NOMO-1 (cell line): ENCODE measurements at regions not wholly inside any gene's neighbourhood (a gene's known extent, or its start where the extent isn't known, plus 50 kb on each side); places are given as distances from the start of the nearest gene placed in this dataset.

ENCODE experiments used
- DNase-seq, 2 experiments: peaks; one replicate each; lab custom pipeline; 2025; ENCODE audit not compliant: unreplicated experiment in 2 of 2; lab: John Stamatoyannopoulos, UW

DNA sequence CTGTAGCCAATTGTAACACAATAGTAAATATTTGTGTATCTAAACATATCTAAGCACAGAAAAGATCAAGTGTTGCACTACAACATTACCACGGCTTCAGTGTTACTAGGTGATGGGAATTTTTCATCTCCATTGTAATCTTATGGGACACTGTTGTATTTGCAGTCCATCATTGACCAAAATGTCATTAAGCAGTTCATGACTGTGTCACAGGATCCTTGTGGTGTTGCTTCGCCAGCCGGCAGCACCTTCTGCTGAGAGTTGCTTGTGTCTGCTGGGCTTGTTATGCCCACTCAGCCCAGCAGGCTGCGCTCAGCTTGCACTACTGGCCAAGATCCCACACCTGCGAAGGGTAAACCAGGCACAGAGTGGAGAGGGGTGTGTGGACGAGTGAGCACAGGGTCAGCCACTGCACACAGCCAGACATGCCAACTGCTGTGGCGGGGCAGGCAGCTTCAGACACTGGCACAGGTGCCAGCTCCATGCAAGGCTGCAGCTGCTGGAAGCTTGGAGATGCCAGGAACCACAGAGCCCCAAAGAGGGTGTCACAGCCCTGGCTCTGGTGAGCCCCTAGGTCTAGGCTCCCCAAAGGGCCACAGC lies 273.7 kb downstream of the CETN3 start:
- no peak for DNase-seq

DNA sequence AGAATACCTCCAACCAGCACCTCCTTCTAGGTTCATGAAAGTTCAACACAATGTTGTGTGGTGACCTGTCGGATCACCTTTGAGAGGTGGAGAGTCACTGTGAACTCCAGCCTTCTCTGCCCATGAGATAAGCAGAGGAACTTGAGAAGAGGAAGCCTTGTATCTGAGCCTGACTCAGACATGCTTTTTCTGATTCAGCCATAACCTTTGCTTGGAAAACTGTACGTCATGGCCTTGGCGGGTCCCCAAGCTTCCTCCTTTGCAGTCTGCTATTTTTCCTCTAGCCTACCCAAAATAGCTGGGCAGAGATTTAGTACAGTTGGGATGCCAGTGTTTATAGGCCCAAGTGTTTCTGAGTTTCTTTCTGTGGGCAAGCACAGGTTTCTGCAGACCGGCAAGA lies 274.7 kb downstream of the CETN3 start:
- peak in 1 of 2 experiments; percentile 5 for DNase-seq

DNA sequence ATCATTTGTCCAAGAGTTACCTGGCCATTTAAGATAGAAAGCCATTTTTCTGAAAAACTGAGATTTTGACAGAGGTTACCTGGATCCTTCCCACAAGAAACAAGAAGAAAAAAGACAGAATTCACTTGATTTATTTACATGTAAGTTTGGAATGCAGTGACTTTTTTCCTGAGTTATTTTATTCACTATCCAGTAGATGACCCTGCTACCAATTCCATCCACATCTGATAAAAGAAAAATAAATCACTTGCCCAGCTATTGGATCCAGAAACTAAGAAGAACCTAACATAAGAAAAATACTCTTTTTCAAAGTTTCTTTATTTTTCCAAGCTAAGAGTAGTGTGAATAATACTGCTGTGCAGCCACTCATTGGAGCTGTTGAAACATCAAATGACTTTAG lies 275.2 kb downstream of the CETN3 start:
- no peak for DNase-seq

DNA sequence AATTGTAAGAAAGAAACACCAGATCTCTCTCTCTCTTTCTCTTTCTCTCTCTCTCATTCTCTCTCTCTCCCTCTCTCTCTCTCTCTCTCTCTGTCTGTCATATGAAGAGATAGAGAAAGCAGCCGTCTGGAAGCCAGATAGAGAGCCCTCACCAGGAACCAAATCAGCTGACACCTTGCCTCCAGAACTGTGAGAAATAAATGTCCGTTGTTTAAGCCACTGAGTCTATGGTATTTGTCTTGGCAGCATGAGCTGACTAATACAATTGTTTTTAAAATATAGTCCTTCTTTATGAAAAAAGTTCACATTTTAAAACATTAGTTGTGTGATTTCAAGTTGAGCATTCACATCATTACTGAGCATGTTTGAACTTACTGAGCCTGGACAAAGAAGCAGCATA lies 275.6 kb downstream of the CETN3 start:
- DNase-seq: no peak

DNA sequence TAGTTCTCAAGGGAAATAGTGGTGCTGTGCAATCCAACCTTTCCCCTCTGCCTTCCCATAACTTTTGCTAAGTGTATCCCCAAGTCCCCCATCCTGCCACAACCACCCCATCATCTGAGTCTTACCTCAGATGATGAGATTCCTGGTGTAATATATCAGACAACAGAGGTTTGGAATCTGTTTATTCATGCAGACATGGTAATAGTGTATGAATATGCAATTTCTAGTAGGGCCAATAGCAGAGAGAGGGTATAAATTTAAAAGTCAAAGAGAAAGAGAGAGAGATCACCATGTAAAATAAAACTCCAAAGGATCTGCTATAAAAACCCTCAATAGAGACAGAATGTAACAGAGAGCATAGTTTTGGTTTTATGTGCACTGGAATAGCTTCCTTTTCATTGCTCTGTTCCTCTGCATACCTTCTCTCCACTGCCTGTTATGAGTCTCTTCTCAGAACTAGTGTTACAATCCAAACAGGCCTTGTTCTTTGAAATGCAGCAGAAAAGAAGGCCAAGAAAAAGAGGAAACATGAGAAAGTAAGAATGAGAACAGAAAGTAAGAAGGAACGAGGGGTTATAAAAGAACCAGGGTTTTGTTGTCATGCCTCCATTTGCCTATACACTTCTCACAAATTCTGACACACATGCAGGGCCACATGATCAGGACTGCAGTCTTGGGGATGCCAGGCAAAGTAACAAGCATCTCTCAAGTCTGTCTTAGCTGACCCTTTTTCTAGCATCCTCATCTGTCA lies 278.0 kb downstream of the CETN3 start:
- peak; percentile 15 to 73 for DNase-seq

DNA sequence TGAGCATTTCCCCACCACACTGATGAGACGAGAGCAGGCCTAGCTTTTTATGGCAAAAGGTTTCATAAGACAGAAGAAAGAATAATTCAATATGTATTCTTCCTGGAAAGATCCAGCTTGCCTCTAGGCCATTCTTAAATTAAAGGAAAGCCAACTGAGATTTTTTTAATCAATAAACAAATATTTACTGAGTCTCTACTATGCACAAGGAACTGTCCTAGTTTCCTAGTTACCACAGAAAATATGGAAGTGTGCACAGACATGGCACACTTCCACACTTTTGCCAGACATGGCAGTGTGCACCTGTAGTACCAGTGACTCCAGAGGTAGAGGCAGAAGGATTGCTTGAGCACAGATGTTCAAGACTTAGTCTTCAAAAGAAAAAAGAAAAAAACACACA lies 281.0 kb downstream of the CETN3 start:
- no peak for DNase-seq

DNA sequence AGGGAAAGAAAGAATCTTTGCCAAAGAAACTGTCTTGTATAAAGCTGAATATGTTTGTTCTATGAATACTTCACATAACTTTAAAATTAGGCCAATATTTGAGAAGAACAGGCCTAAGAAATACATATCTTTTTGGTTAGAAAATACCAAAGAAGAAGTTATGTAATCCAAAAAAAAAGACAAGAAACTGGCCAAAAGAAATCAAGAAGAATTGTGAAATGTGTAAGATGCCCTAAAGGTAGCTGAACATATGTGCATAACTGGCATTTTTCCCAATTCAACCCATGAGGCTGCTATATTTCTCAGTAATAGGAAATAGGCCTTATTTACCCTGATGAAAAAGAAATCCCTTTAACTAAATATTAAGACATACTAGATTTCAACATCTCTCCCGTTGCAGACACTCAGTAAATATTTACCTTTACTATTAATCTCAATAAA lies 290.0 kb downstream of the CETN3 start:
- DNase-seq: no peak

DNA sequence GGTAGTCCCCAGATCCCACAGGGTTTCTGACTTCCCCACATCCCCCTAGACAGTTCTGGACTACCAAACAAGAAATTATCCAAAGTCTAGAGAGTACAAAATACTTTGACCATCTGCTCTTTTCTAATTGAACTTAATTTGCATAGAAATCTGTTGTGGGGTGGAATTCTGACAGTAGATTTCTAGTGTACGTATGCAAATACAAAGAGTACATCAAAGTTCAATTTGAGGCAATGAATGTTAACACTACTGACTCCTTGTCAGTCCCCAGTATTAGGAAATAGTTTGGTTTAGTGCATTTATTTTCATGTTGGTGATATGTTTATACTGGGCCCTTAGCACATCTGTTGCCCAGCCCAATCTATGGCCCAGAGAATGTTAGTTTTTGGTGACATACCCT lies 292.6 kb downstream of the CETN3 start:
- DNase-seq: no peak

DNA sequence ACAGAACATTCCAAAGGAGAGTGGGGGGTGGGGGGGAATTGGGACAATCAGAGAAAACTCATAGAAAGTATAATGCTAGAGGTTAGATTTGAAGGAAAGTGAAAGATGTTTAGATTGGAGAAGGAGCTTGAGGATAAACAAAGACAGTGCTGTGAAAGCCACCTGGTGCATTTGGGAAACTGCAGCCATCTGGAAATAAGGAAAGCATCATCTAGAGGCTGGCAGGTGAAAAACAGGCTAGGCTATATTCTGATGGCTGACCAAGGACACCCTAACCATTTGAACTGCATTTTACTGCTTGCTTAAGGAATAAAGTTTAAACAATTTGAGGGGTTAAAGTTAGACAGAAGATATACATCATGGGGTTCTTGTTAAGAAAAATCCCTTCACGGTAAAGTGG lies 296.4 kb downstream of the CETN3 start:
- no peak for DNase-seq

DNA sequence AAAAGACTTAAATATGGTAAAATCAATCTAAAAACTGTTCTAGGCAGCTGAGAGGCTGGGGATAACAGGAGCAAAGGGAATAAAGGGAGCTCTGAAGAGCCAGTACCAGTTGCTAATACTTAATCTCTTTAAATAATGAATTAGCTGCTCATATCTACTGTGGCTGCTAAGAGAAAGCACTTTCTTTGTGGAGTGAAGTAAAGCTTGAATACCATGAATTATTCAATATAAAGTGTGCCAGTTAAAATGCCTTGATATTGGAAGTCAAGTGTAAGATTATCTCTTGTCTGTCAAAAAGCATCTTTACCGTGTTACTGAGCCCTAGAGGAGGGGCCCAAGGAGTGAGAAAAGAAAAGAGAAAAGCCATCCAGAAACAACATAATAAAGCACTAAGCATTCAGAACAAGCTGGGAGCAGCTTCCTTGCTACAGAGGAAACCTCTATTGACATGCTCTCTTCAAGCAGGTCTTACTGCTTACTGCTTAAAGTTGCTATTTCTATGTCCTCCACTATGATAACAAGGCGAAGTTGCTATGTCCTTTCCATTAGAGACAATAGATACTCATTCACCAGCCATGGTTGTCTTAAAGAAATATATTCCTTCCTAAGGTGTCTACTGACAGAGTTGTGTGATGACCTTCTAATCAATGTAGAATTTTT lies 297.4 kb downstream of the CETN3 start:
- no peak for DNase-seq

DNA sequence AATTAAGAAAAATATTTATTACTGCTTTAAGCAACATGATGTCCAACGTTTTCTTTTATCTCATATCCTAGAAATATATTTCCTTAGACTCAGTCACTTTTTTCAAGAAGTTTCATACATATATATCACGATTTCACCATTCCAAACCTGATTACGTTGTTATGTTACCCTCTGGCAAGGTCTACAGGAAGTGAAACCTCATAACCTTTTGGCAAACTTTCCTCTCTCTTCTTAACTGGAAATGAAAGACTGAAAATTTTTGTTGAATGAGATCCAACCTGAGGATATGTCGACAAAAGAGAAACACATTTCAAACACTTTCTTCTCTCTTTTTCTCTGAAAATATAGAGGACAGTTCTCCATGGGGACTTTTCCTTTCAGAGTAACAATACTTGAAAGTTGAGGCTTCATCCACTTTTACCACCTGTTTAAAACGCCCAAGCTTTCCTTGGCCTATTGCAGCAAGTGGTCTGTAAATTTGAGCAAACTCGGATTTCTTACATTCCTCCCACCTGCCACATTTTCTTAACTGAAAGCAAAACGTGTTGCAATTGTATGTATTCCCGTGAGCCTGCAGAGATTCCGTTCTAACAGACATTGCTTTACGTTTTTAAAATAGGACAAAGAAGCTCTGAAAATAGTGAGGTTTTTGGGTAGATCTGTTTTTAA lies 298.1 kb downstream of the CETN3 start:
- DNase-seq: peak; percentile 29 to 64

DNA sequence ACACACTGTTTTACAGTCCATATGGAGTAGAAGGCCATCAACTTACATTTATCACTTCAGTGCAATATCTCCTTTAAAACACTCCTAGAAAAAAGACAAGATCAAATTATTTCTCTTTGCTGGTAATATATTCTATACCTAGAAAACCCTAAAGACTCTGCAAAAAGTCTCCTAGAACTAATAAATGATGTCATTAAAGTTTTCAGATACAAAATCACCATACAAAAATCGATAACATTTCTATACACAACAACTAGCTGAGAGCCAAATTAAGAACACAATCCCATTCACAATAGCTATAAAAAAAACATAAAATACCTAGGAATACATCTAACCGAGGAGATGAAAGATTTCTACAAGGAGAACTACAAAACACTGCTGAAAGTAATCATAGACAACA lies 300.3 kb downstream of the CETN3 start:
- no peak for DNase-seq

DNA sequence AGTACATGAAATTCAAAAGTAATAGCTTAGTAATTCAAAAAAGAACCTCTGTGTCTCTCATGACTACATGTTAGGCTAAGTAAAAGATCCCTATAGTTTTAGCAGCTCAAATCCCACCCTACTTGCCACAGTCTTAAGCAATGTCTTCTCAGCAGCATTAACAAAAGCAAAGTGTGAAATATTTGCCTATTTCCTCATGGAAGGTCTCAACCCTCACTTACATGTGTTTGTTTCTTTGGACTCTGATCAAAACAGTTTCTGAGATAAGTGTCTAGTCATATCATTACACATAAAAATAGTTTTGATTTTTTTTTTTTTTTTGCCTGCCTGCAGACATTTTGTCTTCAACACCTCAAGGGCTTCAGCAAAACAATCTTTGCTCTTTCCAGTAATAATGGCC lies 310.5 kb downstream of the CETN3 start:
- DNase-seq: no peak

DNA sequence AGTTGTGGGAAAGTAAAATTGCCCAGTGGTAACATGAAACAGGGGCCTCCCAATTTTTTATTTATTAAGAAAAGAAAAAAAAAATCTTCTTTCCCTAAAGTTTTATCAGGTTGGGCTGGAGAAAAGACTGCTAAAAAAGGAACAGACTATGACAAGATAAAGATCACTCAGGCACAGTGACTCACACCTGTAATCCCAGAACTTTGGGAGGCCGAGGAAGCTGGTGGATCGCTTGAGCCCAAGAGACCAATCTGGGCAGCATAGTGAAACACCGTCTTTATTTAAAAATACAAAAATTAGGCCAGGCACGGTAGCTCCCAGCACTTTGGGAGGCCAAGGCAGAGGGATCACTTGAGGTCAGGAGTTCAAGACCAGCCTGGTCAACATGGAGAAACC lies 312.5 kb downstream of the CETN3 start:
- DNase-seq: no peak

DNA sequence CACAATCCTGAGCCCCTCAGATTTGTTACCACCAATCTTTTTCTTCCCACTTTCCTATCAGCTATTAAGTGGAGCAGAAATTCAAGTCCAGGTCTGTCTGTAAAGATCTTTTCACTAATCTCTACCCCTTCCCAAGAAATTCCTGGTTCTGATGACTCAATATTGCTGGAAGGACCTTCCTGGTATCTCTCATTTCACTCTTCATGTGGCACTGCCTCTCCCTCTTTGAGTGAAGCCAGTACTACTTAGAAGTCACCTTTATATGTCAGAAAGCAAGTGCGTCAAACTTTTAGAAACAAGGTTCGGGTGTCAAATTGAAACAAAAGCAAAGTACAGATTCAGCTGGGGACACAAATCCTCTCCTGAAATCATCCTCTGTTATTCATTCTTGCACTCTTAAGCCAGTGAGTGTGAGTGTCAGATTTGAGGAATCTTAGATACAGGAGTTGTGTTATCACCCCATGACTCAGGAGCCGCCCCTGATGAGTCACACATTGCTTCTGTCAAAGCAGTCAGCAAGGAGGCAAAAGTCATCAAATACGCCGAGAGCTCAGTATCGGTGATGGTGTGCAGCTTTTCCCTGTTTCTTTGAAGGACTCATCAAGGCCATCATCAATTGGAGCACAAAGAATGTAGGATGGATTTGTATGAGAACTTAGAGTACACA lies 313.0 kb downstream of the CETN3 start:
- DNase-seq: no peak

DNA sequence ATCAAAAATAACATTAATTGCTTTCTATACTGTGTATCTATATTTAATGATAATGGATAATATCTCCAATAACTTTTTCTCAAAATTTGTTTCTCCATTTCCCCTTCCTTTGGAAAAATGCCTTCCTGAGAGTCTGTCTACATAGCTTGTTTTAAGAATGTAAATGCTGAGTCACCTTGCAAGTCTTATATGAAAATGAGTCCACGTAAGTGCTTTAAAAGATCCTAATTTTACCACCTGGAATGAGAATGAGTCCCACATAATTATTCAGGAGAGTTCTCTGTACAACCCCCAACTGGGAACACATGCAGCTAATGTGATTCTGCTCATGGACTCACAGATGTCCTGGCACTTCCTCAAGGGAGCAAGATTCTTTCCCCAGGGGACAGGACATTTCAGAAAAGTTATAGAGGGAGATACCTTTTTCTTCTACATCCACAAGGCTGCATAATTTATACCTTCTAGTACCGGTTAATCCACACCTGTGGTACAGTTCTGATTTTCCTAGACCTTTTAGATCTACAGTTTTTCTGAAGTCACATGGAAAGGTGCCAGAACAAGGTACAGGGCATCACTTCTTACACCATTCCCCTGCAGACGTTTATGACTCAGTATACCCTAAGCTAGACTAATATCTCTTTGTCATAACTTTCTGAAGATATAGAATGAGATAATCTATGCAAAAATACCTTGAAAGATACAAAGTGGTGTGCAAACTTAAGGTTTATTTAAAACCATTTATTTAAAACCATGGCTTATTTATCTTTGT lies 314.1 kb downstream of the CETN3 start:
- no peak for DNase-seq

DNA sequence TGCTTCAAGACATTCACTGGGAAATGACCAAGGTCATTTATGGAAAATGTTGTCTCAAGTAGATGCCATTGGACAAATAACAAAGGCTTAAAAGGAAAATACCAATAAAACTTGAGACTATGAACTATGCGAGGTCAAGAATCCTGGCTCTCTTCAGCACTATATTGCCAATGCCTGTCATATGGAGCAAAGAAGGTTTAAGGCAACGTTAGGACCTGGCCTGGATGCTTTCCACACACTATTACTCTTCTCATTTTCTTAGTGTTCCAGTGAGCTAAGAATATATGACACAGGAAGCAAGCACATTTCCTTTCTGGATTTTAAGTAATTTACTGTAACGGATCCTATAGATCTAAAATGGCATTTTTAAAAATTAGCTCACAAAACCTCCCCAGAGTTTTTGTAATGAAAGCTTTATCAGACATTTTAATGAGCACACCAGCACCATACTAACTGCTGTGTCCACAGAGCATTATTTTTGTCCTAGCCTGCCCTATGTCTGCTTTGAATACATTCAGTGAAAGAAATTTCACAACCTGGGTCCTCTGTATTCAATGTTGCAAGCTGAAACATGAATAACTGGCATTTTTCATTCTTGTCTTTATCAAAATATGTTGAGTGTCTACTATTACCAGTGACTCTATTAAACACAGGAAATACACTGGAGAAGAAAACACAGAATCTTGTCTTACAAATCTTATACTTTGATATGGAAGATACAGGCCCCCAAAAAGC lies 315.6 kb downstream of the CETN3 start:
- no peak for DNase-seq

DNA sequence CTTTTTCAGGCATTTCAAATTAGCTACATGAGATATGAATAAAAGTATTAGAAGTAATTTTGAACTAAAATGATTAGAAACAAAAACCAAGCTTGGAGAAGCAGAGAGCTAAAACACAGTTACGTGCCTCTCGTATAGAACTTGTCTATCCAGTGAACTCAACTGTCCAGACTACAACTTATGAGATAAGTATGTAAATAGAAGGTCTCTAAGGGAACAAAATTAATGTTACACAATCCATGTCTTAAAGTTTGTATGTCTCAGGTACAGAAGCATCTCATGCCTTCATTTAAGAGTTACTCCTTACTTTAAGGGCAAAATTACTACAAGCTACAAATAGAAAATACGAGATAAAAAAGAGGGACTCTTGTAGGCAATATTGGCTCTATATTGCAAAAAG lies 316.8 kb downstream of the CETN3 start:
- no peak for DNase-seq

DNA sequence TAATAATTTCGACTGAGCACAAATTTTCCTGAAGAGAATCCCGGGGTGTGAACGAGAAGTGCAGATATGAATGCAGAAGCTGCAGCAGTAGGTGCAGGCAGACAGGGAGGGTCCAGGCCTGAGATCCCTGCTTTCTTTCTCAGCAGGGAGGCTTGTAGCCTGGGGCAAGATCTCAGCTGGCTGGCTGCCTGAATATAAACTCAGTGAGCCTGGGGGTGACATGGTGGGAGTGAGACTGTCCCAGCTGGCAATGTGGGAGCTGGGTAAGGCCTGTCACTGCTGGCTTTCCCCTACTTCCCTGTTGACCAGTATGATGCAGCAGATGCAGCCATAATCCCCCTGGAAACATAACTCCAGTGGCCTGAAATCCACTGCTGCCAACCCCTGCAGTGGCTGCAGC lies 325.2 kb downstream of the CETN3 start:
- no peak for DNase-seq
